ENCODE measurements at regions not wholly inside any gene's neighbourhood (a gene's known extent, or its start where the extent isn't known, plus 50 kb on each side); places are given as distances from the start of the nearest gene placed in this dataset.

GRCh38 chr7:135731-136645 lies 56.4 kb upstream of the FAM20C start:
- TF ChIP-seq ZBTB7A (IDR thresholded peaks at IDR 0.05; ENCODE audit: low read depth) (no peak), EGR1 (IDR thresholded peaks at IDR 0.05) (no peak), USF1 (IDR thresholded peaks at IDR 0.05) (no peak), NFIC (IDR thresholded peaks at IDR 0.05) (no peak), RAD21 (IDR thresholded peaks at IDR 0.05; ENCODE audit: low read depth) (no peak), CREB1 (IDR thresholded peaks at IDR 0.05; ENCODE audit: low read depth) (no peak), EP300 (IDR thresholded peaks at IDR 0.05; ENCODE audit: borderline replicate concordance) (no peak), YY1 (IDR thresholded peaks at IDR 0.05; ENCODE audit: low read depth) (no peak), TEAD4 (IDR thresholded peaks at IDR 0.05) (no peak), MAX (IDR thresholded peaks at IDR 0.05) (no peak), CEBPB (IDR thresholded peaks at IDR 0.05) (no peak), TAF1 (IDR thresholded peaks at IDR 0.05; ENCODE audit: low read depth) (no peak), TCF12 (IDR thresholded peaks at IDR 0.05; ENCODE audit: low read depth) (no peak), FOXM1 (IDR thresholded peaks at IDR 0.05; ENCODE audit: borderline replicate concordance, low read depth) (no peak)
- TF ChIP-seq, protein P1, sequence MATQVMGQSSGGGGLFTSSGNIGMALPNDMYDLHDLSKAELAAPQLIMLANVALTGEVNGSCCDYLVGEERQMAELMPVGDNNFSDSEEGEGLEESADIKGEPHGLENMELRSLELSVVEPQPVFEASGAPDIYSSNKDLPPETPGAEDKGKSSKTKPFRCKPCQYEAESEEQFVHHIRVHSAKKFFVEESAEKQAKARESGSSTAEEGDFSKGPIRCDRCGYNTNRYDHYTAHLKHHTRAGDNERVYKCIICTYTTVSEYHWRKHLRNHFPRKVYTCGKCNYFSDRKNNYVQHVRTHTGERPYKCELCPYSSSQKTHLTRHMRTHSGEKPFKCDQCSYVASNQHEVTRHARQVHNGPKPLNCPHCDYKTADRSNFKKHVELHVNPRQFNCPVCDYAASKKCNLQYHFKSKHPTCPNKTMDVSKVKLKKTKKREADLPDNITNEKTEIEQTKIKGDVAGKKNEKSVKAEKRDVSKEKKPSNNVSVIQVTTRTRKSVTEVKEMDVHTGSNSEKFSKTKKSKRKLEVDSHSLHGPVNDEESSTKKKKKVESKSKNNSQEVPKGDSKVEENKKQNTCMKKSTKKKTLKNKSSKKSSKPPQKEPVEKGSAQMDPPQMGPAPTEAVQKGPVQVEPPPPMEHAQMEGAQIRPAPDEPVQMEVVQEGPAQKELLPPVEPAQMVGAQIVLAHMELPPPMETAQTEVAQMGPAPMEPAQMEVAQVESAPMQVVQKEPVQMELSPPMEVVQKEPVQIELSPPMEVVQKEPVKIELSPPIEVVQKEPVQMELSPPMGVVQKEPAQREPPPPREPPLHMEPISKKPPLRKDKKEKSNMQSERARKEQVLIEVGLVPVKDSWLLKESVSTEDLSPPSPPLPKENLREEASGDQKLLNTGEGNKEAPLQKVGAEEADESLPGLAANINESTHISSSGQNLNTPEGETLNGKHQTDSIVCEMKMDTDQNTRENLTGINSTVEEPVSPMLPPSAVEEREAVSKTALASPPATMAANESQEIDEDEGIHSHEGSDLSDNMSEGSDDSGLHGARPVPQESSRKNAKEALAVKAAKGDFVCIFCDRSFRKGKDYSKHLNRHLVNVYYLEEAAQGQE (IDR thresholded peaks at IDR 0.05; ENCODE audit: low read depth), result no peak

DNA sequence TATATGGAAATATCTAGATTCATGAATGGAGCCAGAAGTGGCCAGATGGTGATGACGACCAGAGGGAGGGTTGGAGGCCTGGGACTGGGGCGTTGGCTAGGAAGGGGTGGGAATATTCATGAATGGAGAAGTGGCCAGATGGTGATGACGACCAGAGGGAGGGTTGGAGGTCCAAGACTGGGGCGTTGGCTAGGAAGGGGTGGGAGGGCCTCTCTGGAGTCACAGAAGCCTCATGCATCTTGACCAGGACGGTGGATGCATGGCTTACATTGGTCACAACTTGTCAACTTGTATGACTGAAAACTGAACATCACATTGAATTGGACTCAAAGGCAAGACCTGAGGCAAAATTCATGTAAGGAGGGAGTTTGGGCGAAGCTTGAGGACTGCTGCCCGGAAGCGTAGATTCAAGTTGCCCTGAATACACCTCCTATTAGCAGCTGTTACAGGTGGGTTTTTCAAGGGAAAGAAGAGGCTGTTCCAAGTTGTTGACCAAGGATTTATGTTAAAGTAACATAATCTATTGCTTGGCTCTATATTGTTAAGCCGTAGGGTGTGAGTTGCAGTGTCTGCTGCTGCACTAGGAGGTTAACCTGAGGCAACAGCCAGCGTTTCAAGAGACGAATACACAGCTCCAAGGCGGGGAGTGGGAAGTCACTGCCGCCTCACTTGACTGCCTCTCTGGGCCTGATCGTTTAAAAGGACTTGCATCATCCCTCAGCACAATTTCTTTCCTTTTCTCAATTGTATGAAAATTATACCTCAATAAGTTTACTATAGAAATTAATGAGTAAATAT lies 55.1 kb upstream of the FAM20C start:
- TF ChIP-seq USF1 (IDR thresholded peaks at IDR 0.05) (no peak), CREB1 (IDR thresholded peaks at IDR 0.05; ENCODE audit: low read depth) (no peak), EP300 (IDR thresholded peaks at IDR 0.05; ENCODE audit: borderline replicate concordance) (no peak), TAF1 (IDR thresholded peaks at IDR 0.05; ENCODE audit: low read depth) (no peak), MAX (IDR thresholded peaks at IDR 0.05) (no peak), NFIC (IDR thresholded peaks at IDR 0.05) (no peak), FOXM1 (IDR thresholded peaks at IDR 0.05; ENCODE audit: borderline replicate concordance, low read depth) (no peak), RAD21 (IDR thresholded peaks at IDR 0.05; ENCODE audit: low read depth) (no peak)

DNA sequence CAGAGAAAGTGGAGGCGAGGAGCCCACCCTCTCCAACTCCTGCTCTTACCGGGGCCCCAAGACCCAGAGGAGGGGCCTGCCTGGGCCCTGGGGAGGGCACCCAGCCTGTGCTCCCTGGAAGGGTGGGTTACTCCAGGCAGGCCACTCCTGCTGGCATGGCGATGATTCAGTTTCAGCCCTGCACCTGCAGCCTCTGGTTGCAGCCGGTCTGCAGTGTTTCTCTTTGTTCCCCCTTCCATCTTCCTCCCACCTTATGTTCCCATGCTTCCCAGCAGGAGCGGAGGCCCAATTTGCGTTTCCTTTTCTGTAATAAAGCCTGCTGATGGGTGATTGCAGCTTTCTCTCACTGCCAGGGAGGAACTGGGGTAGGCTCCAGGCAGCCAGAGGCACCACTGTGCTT lies 53.2 kb upstream of the FAM20C start:
- TF ChIP-seq, protein P1 (IDR thresholded peaks at IDR 0.05; ENCODE audit: low read depth), result no peak
- TF ChIP-seq TAF1 (IDR thresholded peaks at IDR 0.05; ENCODE audit: low read depth) (no peak), EGR1 (IDR thresholded peaks at IDR 0.05) (no peak), TCF12 (IDR thresholded peaks at IDR 0.05; ENCODE audit: low read depth) (no peak), EP300 (IDR thresholded peaks at IDR 0.05; ENCODE audit: borderline replicate concordance) (no peak), FOXM1 (IDR thresholded peaks at IDR 0.05; ENCODE audit: borderline replicate concordance, low read depth) (no peak), CREB1 (IDR thresholded peaks at IDR 0.05; ENCODE audit: low read depth) (no peak), CEBPB (IDR thresholded peaks at IDR 0.05) (no peak), YY1 (IDR thresholded peaks at IDR 0.05; ENCODE audit: low read depth) (no peak), ZBTB7A (IDR thresholded peaks at IDR 0.05; ENCODE audit: low read depth) (no peak), TEAD4 (IDR thresholded peaks at IDR 0.05) (no peak), NFIC (IDR thresholded peaks at IDR 0.05) (no peak), MAX (IDR thresholded peaks at IDR 0.05) (no peak), RAD21 (IDR thresholded peaks at IDR 0.05; ENCODE audit: low read depth) (no peak), USF1 (IDR thresholded peaks at IDR 0.05) (no peak)

DNA sequence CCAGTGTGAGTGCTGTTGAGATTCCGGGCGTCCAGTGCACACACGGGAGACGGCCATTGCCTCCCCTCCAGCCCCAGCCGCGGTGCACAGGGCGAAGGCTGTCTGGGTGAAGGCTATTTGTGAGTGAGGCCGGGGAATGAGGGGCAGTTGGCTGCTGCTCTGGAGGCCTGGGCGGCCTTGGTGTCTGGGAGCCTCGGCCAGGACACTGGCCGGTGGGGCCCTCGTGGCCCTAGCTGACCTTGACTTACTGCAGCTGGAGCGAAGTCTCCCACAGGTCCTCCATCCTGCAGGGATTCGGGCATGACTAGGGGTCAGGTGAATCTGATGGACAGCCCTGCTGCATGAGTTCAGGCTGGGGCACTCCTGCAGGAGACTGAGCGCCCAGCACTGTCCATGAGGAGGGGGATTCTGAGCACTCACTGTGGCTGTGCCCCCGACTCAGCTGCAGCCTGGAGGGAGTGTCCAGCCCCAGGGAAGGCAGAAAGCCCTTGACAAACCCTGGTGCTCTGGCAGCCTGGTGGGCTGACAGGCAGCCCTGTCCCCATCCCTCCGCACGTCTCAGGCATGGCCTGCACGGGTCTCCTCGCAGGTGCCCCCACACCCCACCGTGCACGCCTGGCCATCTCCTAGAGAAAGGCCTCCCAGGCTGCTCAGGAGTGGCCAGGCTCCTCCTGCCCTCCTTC lies 52.7 kb upstream of the FAM20C start:
- TF ChIP-seq RAD21 (IDR thresholded peaks at IDR 0.05; ENCODE audit: low read depth) (no peak), TAF1 (IDR thresholded peaks at IDR 0.05; ENCODE audit: low read depth) (no peak), ZBTB7A (IDR thresholded peaks at IDR 0.05; ENCODE audit: low read depth) (no peak), CREB1 (IDR thresholded peaks at IDR 0.05; ENCODE audit: low read depth) (no peak), USF1 (IDR thresholded peaks at IDR 0.05) (no peak), TCF12 (IDR thresholded peaks at IDR 0.05; ENCODE audit: low read depth) (no peak), TEAD4 (IDR thresholded peaks at IDR 0.05) (no peak), YY1 (IDR thresholded peaks at IDR 0.05; ENCODE audit: low read depth) (no peak), MAX (IDR thresholded peaks at IDR 0.05) (no peak), NFIC (IDR thresholded peaks at IDR 0.05) (no peak), CEBPB (IDR thresholded peaks at IDR 0.05) (no peak), EGR1 (IDR thresholded peaks at IDR 0.05) (no peak), FOXM1 (IDR thresholded peaks at IDR 0.05; ENCODE audit: borderline replicate concordance, low read depth) (no peak), EP300 (IDR thresholded peaks at IDR 0.05; ENCODE audit: borderline replicate concordance) (no peak)
- TF ChIP-seq, protein P1 (IDR thresholded peaks at IDR 0.05; ENCODE audit: low read depth), result no peak
